ENCODE measurements at regions not wholly inside any gene's neighbourhood (a gene's known extent, or its start where the extent isn't known, plus 50 kb on each side); places are given as distances from the start of the nearest gene placed in this dataset.
"Not testable (repeated sequence)": the region's sequence is repeated elsewhere in the genome, so short reads cannot be mapped to it uniquely, and the experiment has no call there.

DNA sequence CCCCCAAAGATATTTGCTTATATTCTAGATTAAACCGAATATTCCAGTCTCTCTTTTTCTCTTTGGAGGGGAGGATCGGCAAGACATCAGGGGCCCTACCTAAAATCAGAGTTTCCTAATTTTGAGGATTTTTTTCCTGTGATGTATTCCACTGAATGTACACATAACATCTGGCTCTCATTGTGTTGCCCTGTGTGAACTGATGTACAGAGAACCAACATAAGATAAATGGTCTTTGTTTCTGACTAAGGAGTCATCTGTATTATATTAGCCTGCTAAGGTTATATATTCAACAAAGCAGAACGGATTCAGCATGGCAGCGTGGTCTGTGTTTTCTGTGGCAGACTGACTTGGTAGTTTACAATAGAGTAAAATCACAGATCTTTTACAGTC lies 114.8 kb upstream of the NCAM2 start:
- Histone ChIP-seq H3K9ac (no peak overlapping the region), H3K36me3 (no peaks in the 10 kb centered on the region), H3K27ac (no peak overlapping the region), H4K20me1 (no peaks in the 10 kb centered on the region), H3K4me1 (no peaks in the 10 kb centered on the region), H3K27me3 (no peaks in the 10 kb centered on the region), H3K4me3 (no peak overlapping the region), H3K9me3 (no peaks in the 10 kb centered on the region), H3K4me2 (no peak overlapping the region)
- no peak for TF ChIP-seq Cebpa-rat (IDR thresholded peaks at IDR 0.05)

DNA sequence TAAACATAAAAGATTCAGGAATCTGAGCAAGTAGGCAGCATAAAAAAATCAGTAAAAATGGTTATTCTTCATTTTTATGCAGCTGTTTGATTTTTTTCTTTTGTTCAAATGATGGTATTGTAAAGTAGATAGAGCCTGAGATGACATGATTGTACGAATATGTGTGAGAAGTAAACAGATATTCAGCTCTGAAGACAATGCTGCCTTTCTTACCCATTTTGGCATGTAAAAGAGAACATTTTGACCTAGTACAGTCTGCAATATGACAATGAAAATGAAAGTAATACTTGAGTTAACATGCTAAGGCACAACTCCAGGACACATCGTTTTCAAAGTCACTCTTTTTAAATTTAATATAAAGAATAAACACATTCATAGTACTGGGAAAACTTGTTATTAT lies 95.7 kb upstream of the NCAM2 start:
- H3K9ac ChIP-seq: no peak overlapping the region

DNA sequence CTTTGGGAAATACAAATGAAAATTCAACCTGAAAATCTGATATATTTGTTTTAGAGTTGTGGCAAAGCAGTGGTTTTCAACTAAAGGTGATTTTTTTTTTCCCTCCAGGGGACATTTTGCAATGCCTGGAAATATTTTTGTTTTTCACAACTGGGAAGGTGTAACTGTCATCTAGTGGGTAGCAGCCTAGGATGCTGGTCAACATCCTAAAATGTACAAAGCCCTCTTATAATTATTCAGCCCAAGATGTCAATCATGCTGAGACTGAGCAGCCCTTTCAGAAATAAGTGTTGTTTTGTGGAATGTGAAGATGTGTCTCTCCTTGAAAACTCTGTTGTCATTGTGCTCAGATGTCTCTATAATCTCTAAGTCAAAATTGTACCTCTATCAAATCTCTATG lies 95.2 kb upstream of the NCAM2 start:
- H3K4me2 ChIP-seq: no peak overlapping the region
- no peak overlapping the region for H3K4me3 ChIP-seq
- H3K9me3 ChIP-seq: no peaks in the 10 kb centered on the region
- TF ChIP-seq Cebpa-rat (IDR thresholded peaks at IDR 0.05): no peak
- H3K4me1 ChIP-seq: no peaks in the 10 kb centered on the region
- H3K36me3 ChIP-seq: no peaks in the 10 kb centered on the region
- H3K27me3 ChIP-seq: no peaks in the 10 kb centered on the region
- no peaks in the 10 kb centered on the region for H4K20me1 ChIP-seq
- H3K9ac ChIP-seq: no peak overlapping the region
- H3K27ac ChIP-seq: no peak overlapping the region

More for the DNA sequence above, 95.7 kb upstream of the NCAM2 start:
- no peak overlapping the region for H3K27ac ChIP-seq
- no peaks in the 10 kb centered on the region for H4K20me1 ChIP-seq
- no peak overlapping the region for H3K4me2 ChIP-seq
- H3K4me3 ChIP-seq: no peak overlapping the region
- H3K4me1 ChIP-seq: no peaks in the 10 kb centered on the region
- H3K9me3 ChIP-seq: no peaks in the 10 kb centered on the region
- no peak for TF ChIP-seq Cebpa-rat (IDR thresholded peaks at IDR 0.05)
- no peaks in the 10 kb centered on the region for H3K27me3 ChIP-seq
- no peaks in the 10 kb centered on the region for H3K36me3 ChIP-seq

DNA sequence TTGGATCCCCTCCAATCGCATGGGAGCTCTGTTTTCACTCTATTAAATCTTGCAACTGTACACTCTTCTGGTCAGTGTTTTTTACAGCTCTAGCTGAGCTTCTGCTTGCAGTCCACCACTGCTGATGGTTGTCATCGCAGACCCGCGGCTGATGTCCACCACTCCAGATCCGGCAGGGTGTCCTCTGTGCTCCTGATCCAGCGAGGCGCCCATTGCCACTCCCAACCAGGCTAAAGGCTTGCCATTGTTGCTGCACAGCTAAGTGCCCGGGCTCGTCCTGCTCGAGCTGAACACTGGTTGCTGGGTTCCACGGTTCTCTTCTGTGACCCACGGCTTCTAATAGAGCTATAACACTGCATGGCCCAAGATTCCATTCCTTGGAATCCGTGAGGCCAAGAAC lies 70.7 kb upstream of the NCAM2 start:
- H3K27me3 ChIP-seq, H3K9me3 ChIP-seq, H3K9ac ChIP-seq: not testable (repeated sequence)

DNA sequence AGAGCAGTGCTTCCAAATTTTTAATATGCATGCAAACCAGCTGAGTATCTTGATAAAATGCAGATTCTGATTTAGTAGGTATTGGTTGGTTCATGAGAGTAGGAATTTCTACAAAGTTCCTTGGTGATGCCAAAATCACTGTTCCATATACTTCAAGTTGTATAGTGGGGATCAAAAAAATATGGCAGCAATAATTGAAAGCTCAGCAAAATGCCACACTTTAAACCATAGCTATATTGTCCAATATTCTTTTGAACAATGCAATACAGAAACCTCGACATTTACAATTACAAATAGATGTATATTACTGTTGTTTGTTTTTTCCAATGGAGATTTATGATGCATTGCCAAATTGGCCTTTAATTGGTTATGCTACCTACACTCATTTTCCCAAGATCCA lies 55.7 kb upstream of the NCAM2 start:
- Histone ChIP-seq H3K27ac (no peak overlapping the region), H3K9me3 (no peaks in the 10 kb centered on the region), H3K4me2 (no peak overlapping the region), H3K4me3 (no peak overlapping the region), H4K20me1 (no peaks in the 10 kb centered on the region), H3K9ac (no peak overlapping the region), H3K27me3 (no peaks in the 10 kb centered on the region), H3K36me3 (no peaks in the 10 kb centered on the region), H3K4me1 (no peaks in the 10 kb centered on the region)
- TF ChIP-seq Cebpa-rat (IDR thresholded peaks at IDR 0.05): no peak

More for the DNA sequence above, 70.7 kb upstream of the NCAM2 start:
- H3K4me1 ChIP-seq, H3K27ac ChIP-seq, H3K4me2 ChIP-seq, H4K20me1 ChIP-seq, H3K36me3 ChIP-seq, H3K4me3 ChIP-seq: not testable (repeated sequence)

DNA sequence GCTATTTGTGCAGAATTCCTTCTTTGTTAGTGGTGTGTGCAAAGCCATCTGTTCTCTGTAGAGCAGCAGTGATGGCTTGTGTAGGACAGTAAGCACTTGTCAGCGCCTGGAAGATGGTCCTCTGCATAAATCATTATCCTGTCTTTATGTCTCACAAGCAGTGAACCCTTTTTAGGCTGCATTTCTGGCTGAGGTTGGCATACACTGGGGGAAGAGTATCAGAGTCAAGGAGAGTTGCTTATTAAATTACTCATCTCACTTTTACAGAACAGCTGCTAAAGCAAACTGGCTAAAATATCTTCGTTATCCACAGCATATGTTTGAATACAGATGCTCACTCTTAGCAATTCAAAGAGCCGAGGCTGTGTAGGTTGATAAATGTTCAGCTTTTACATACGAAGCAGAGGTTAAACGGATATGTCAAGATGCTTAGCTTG lies 54.6 kb upstream of the NCAM2 start:
- Histone ChIP-seq H3K27me3 (no peaks in the 10 kb centered on the region), H3K27ac (no peak overlapping the region), H3K9me3 (no peaks in the 10 kb centered on the region), H3K4me3 (no peak overlapping the region), H3K4me1 (no peaks in the 10 kb centered on the region), H3K36me3 (no peaks in the 10 kb centered on the region), H3K4me2 (no peak overlapping the region), H4K20me1 (no peaks in the 10 kb centered on the region), H3K9ac (no peak overlapping the region)
- no peak for TF ChIP-seq Cebpa-rat (IDR thresholded peaks at IDR 0.05)

DNA sequence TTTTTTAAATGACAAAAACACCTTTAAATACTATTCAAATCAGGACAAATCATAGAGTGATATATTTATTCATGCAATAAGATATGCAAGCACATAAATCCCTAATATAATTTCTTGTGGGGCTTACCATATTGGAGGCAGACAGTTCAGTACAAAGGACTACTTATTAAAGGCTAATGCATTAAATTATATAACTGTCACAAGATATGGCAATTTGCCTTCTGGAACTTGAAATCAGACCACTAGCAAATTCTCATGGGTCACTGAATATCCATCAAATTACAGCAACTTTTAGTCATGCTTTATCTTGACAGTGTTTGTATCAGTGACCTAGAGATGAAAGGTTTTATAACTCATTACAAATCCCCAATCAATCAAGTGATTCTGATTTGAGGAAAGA lies 54.1 kb upstream of the NCAM2 start:
- H3K36me3 ChIP-seq: no peaks in the 10 kb centered on the region
- H3K27me3 ChIP-seq: no peaks in the 10 kb centered on the region
- H3K4me2 ChIP-seq: no peak overlapping the region
- no peaks in the 10 kb centered on the region for H4K20me1 ChIP-seq
- H3K9me3 ChIP-seq: no peaks in the 10 kb centered on the region
- H3K9ac ChIP-seq: no peak overlapping the region
- H3K4me3 ChIP-seq: no peak overlapping the region
- H3K4me1 ChIP-seq: no peaks in the 10 kb centered on the region
- H3K27ac ChIP-seq: no peak overlapping the region
- no peak for TF ChIP-seq Cebpa-rat (IDR thresholded peaks at IDR 0.05)

DNA sequence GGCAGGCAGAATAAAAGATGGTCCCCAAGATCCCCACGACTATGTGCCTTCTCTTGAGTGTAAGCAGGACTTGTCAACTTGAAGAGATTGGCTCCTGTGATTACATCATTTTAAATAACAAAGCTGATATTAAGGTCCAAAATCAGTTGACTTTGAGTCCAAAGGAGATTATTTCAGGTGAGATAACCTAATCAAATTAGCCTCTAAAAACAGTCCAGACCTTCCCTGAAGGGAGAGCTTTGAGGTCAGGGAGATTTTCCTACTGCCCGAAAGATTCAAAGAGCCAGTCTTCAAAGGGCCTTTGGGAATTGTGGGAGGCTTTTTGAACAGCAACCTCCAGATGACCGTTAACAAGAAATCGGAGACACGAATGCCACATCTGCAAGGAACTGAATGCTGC lies 51.5 kb upstream of the NCAM2 start:
- H4K20me1 ChIP-seq: no peaks in the 10 kb centered on the region

More for the DNA sequence above, 51.5 kb upstream of the NCAM2 start:
- Histone ChIP-seq H3K27ac (no peak overlapping the region), H3K9ac (no peak overlapping the region), H3K4me1 (no peaks in the 10 kb centered on the region), H3K9me3 (no peaks in the 10 kb centered on the region), H3K4me3 (no peak overlapping the region), H3K4me2 (no peak overlapping the region), H3K36me3 (no peaks in the 10 kb centered on the region), H3K27me3 (no peaks in the 10 kb centered on the region)
- no peak for TF ChIP-seq Cebpa-rat (IDR thresholded peaks at IDR 0.05)
